ENCODE measurements at regions not wholly inside any gene's neighbourhood (a gene's known extent, or its start where the extent isn't known, plus 50 kb on each side); places are given as distances from the start of the nearest gene placed in this dataset.
"Not testable (repeated sequence)": the region's sequence is repeated elsewhere in the genome, so short reads cannot be mapped to it uniquely, and the experiment has no call there.

DNA sequence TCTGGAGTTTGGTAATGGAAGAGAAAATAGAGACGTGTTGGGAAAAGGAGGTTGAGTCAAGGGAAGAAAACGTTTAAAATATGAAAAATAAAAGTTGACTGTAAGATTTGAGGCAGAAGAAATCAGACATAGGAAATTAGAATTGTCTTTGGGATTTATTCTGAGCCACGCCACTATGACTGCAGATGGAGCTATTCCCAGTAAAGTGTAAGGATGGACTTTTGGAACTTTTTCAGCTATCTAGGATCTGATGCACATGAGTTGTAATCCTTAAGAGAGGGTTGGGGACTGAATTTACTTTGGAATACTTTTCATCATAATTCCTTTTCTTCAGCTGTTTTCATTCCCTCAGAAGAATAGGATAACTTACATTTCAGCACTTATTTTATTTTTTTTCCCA, 336.7 kb downstream of the FAM170A start:
- Histone ChIP-seq H3K27me3 (replicated peaks; ENCODE audit: insufficient read depth) (no peaks in the 10 kb centered on the region), H3K4me1 (ENCODE audit: control insufficient read depth in 1 of 2, low read depth in 2 of 2) (no peaks in the 10 kb centered on the region), H3K36me3 (no peaks in the 10 kb centered on the region), H3K4me3 (no peak overlapping the region), H3K9me3 (peaks cover 8% of the 10 kb centered on the region), H3K27ac (no peak overlapping the region)
- ATAC-seq (ENCODE audit: insufficient number of reproducible peaks, low FRiP score, low read depth) (no peak), DNase-seq (ENCODE audit: low spot score) (no peak)
- TF ChIP-seq, protein P1, sequence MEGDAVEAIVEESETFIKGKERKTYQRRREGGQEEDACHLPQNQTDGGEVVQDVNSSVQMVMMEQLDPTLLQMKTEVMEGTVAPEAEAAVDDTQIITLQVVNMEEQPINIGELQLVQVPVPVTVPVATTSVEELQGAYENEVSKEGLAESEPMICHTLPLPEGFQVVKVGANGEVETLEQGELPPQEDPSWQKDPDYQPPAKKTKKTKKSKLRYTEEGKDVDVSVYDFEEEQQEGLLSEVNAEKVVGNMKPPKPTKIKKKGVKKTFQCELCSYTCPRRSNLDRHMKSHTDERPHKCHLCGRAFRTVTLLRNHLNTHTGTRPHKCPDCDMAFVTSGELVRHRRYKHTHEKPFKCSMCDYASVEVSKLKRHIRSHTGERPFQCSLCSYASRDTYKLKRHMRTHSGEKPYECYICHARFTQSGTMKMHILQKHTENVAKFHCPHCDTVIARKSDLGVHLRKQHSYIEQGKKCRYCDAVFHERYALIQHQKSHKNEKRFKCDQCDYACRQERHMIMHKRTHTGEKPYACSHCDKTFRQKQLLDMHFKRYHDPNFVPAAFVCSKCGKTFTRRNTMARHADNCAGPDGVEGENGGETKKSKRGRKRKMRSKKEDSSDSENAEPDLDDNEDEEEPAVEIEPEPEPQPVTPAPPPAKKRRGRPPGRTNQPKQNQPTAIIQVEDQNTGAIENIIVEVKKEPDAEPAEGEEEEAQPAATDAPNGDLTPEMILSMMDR (IDR thresholded peaks at IDR 0.05) = no peak

DNA sequence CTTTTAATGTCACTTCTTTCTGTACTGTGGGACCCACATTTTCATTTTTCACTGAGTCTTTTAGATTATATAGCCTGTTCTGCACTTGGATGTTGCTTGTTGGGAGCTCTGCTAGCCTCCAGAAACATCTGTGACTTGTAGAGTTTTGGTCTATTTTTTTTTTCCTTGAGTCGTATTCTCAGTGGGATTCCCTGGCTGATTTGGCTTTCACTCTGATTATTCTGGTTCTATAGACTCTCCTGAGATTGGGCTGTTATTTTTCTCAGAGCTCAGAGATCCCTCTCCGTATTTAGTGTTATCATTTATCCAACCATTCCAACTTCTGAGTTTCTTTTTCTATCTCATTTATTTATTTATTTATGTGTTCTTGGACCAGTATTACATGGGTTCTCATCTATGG, 339.3 kb downstream of the FAM170A start:
- Histone ChIP-seq H3K27me3 (replicated peaks; ENCODE audit: insufficient read depth) (no peaks in the 10 kb centered on the region), H3K4me1 (ENCODE audit: control insufficient read depth in 1 of 2, low read depth in 2 of 2) (no peaks in the 10 kb centered on the region), H3K36me3 (no peaks in the 10 kb centered on the region), H3K9me3 (peaks cover 8% of the 10 kb centered on the region), H3K27ac (no peak overlapping the region), H3K4me3 (no peak overlapping the region)
- DNase-seq (ENCODE audit: low spot score) (no peak), ATAC-seq (ENCODE audit: insufficient number of reproducible peaks, low FRiP score, low read depth) (no peak)
- TF ChIP-seq, protein P1 (IDR thresholded peaks at IDR 0.05) = no peak

DNA sequence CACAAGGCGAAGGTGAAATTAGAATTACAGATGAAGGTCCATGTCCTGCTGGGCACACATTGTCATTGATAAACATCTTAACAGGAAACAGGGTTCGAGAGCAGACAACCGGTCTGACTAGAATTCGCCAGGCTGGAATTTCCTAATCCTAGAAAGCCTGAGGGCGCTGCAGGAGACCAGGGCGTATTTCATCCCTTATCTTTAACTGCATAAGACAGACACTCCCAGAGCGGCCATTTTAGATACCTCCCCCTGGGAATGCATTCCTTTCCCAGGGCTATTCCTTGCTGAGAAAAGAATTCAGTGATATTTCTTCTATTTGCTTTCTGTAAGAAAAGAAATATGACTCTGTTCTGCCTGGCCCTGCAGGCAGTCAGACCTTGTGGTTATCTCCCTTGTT, 357.7 kb downstream of the FAM170A start:
- not testable (repeated sequence) for ATAC-seq (ENCODE audit: insufficient number of reproducible peaks, low FRiP score, low read depth); H3K27ac ChIP-seq; H3K36me3 ChIP-seq; H3K27me3 ChIP-seq (replicated peaks; ENCODE audit: insufficient read depth); DNase-seq (ENCODE audit: low spot score); H3K4me3 ChIP-seq; H3K9me3 ChIP-seq; H3K4me1 ChIP-seq (ENCODE audit: control insufficient read depth in 1 of 2, low read depth in 2 of 2)

DNA sequence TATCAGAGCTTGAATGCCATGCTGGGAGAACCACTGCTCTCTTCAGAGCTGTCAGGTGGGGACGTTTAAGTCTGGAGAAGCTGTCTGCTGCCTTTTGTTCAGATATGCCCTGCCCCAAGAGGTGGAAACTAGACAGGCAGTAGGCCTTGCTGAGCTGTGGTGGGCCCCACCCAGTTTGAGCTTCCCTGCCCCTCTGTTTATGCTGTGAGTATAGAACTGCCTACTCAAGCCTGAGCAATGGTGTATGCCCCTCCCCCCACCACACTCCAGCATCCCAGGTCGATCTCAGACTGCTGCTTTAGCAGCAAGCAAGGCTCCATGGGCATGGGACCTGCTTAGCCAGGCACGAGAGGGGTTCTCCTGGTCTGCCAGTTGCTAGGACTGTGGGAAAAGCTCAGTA, 362.3 kb downstream of the FAM170A start:
- H3K27me3 ChIP-seq (replicated peaks; ENCODE audit: insufficient read depth) = no peaks in the 10 kb centered on the region
- H3K4me1 ChIP-seq (ENCODE audit: control insufficient read depth in 1 of 2, low read depth in 2 of 2) = no peaks in the 10 kb centered on the region
- TF ChIP-seq, protein P1 (IDR thresholded peaks at IDR 0.05) = no peak
- H3K36me3 ChIP-seq = no peaks in the 10 kb centered on the region
- H3K27ac ChIP-seq = no peak overlapping the region
- ATAC-seq (ENCODE audit: insufficient number of reproducible peaks, low FRiP score, low read depth) = no peak
- H3K9me3 ChIP-seq = peaks cover 3% of the 10 kb centered on the region
- no peak for DNase-seq (ENCODE audit: low spot score)
- H3K4me3 ChIP-seq = no peak overlapping the region

DNA sequence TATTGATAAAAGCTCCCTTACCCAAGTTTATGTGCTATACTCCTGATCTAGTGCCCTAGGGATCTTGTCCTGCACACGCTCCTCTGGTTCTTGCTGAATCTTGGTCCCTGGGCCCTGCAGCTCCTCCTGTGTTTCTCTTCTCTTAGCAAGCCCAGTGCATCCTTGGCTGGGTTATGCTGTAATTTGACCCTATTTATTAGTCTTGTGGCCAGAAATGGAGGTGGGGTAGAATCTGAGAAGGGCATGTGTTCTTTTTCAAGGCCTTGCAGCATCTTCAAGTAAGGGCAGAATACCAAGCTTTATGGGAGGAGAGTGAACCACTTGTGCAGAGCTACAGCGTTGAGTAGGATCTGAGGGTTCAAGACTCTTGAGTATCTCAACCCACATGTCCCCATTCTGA, 366.8 kb downstream of the FAM170A start:
- no peaks in the 10 kb centered on the region for H3K36me3 ChIP-seq
- no peaks in the 10 kb centered on the region for H3K27me3 ChIP-seq (replicated peaks; ENCODE audit: insufficient read depth)
- H3K4me1 ChIP-seq (ENCODE audit: control insufficient read depth in 1 of 2, low read depth in 2 of 2) = peaks cover under 1 to 13% of the 10 kb centered on the region in 2 donors
- TF ChIP-seq, protein P1 (IDR thresholded peaks at IDR 0.05) = no peak
- H3K4me3 ChIP-seq = no peak overlapping the region
- H3K27ac ChIP-seq = no peak overlapping the region
- H3K9me3 ChIP-seq = no peaks in the 10 kb centered on the region
- no peak for ATAC-seq (ENCODE audit: insufficient number of reproducible peaks, low FRiP score, low read depth)
- no peak for DNase-seq (ENCODE audit: low spot score)

DNA sequence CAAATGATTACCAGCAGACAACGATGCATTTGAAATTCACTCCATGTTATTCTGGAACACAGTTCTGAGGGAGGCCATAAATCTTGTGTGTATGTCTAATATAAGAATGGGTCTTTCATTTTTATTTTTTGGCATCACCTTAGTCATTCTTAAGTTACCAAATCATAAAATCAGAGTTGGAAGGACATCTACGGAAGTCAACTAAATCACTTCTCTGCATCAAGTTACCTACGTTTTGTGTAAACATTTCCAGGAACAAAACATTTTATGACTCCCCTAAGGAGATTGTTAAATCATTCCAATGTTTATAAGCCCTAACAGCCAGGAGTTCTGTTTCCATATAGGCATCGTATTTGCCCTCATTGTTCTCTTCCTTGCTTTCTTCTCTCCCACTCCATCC, 378.2 kb downstream of the FAM170A start:
- H3K27me3 ChIP-seq (replicated peaks; ENCODE audit: insufficient read depth) = no peaks in the 10 kb centered on the region
- H3K9me3 ChIP-seq = no peaks in the 10 kb centered on the region
- DNase-seq (ENCODE audit: low spot score) (no peak), ATAC-seq (ENCODE audit: insufficient number of reproducible peaks, low FRiP score, low read depth) (no peak)
- no peaks in the 10 kb centered on the region for H3K36me3 ChIP-seq
- H3K27ac ChIP-seq = no peak overlapping the region
- no peak overlapping the region for H3K4me3 ChIP-seq
- TF ChIP-seq, protein P1 (IDR thresholded peaks at IDR 0.05) = no peak
- H3K4me1 ChIP-seq (ENCODE audit: control insufficient read depth in 1 of 2, low read depth in 2 of 2) = peaks cover 0 to 11% of the 10 kb centered on the region in 2 donors
